Upper lobe of left lung (tissue), 6 donors: ENCODE measurements at regions not wholly inside any gene's neighbourhood (a gene's known extent, or its start where the extent isn't known, plus 50 kb on each side); places are given as distances from the start of the nearest gene placed in this dataset.
A peak's percentile ranks its signal among the peaks of the same experiment; 100 is the strongest.

Experiments
- ATAC-seq, 2 donors: fragments of 200-7000 bp; cut with Tn5 transposase; one replicate each; pipeline ENCODE4 v1.9.1; 2022; ENCODE audit warnings: mild to moderate bottlenecking in 2 of 2, moderate library complexity in 2 of 2; ENCODE audit not compliant: low FRiP score in 2 of 2
- DNase-seq, 2 donors: peaks; one replicate each; pipeline ENCODE4 v3.0.0-alpha.2; 2019 to 2020
- H3K27ac ChIP-seq, 4 donors: fragments of 200-600 bp; sonication (generic); one replicate each; pipeline ENCODE4 v1.5.1; 2016 to 2019
- H3K27me3 ChIP-seq, 4 donors: fragments of 200-600 bp; sonication (generic); one replicate each; pipeline ENCODE4 v1.5.1; 2017 to 2019
- H3K36me3 ChIP-seq, 4 donors: fragments of 200-600 bp; sonication (generic); one replicate each; pipeline ENCODE4 v1.5.1; 2016 to 2019
- H3K4me1 ChIP-seq, 4 donors: fragments of 200-600 bp; sonication (generic); one replicate each; pipeline ENCODE4 v1.5.1; 2018 to 2019
- H3K4me3 ChIP-seq, 4 donors: fragments of 200-600 bp; sonication (generic); one replicate each; pipeline ENCODE4 v1.5.1; 2017 to 2019; ENCODE audit warnings: mild to moderate bottlenecking in 2 of 4, moderate library complexity in 1 of 4
- H3K9me3 ChIP-seq, 4 donors: fragments of 200-600 bp; sonication (generic); one replicate each; pipeline ENCODE4 v1.5.1; 2018 to 2019
- EP300 ChIP-seq, 4 donors: sonication (generic); formaldehyde crosslinking; IDR thresholded peaks; one replicate each; pipeline ENCODE4 v1.5.1; 2017; ENCODE audit warnings: antibody characterized with exemption in 4 of 4, control low read depth in 2 of 4
- POLR2A ChIP-seq, 4 donors: fragments of 450-650 bp; IDR thresholded peaks; one replicate each; pipeline ENCODE4 v1.5.1; 2016 to 2017; ENCODE audit warnings: antibody characterized with exemption in 4 of 4, mild to moderate bottlenecking in 2 of 4
- POLR2AphosphoS5 ChIP-seq, 2 donors: sonication (generic); formaldehyde crosslinking; IDR thresholded peaks; one replicate each; pipeline ENCODE4 v1.5.1; 2017; ENCODE audit warnings: antibody characterized with exemption in 2 of 2
- WGBS, 2 donors: methylation state at CpG; one replicate each; pipeline ENCODE4 v1.1.5; 2017 to 2018; 5-methylcytosine and 5-hydroxymethylcytosine counted together
- small RNA-seq, 4 donors: library from RNA; depleted of rRNA; stranded (forward); fragments of <200 nt; gene quantifications; one replicate each; pipeline ENCODE3, GENCODE V24; 2016
- TF ChIP-seq, protein P1 (sequence below), 6 experiments: fragments of 450-650 bp in 4 of 6; fragments of 200-600 bp in 2 of 6; sonication (generic) in 2 of 6; IDR thresholded peaks; one replicate each; pipeline ENCODE4 v1.5.1; 2016 to 2019; ENCODE audit warnings: antibody characterized with exemption in 6 of 6
- donor health status: DM: no; HTN: no; CAD: no; lungs with moderate emphysema.
- donor health status: DM: no; HTN: yes; CAD: no; lungs with severe emphysema.

DNA sequence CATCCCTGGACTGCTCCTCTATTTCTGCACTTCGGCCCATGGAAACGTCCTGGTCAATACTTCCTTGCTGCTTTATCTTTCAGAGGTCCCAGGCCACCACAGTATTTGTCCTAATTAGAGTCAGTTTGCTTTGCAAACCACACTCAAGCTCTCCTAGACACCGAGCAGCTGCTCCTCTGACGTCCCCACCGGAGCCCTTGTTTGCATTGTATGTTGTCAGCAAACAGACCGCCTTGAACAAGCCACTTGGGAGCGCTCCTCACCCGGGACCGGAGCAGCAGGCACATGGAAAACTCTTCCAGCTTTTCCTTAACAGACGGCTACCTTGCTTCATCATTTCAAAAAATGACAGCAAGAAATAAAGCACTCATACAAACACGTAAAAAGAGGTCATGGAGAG lies 51.5 kb upstream of the GTF3A start:
- ATAC-seq (peak in 1 of 2 donors; percentile 73), DNase-seq (peak in 1 of 2 donors; percentile 76)
- Histone ChIP-seq H3K9me3 (no peaks in the 10 kb centered on the region), H3K36me3 (no peaks in the 10 kb centered on the region), H3K27me3 (no peaks in the 10 kb centered on the region), H3K27ac (no peak overlapping the region), H3K4me1 (peaks cover 2 to 20% (median 4%) of the 10 kb centered on the region in 4 donors), H3K4me3 (no peak overlapping the region)
- TF ChIP-seq, protein P1, sequence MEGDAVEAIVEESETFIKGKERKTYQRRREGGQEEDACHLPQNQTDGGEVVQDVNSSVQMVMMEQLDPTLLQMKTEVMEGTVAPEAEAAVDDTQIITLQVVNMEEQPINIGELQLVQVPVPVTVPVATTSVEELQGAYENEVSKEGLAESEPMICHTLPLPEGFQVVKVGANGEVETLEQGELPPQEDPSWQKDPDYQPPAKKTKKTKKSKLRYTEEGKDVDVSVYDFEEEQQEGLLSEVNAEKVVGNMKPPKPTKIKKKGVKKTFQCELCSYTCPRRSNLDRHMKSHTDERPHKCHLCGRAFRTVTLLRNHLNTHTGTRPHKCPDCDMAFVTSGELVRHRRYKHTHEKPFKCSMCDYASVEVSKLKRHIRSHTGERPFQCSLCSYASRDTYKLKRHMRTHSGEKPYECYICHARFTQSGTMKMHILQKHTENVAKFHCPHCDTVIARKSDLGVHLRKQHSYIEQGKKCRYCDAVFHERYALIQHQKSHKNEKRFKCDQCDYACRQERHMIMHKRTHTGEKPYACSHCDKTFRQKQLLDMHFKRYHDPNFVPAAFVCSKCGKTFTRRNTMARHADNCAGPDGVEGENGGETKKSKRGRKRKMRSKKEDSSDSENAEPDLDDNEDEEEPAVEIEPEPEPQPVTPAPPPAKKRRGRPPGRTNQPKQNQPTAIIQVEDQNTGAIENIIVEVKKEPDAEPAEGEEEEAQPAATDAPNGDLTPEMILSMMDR (IDR thresholded peaks at IDR 0.05), result no peak
- no peak for TF ChIP-seq POLR2AphosphoS5 (IDR thresholded peaks at IDR 0.05)
- TF ChIP-seq POLR2A (IDR thresholded peaks at IDR 0.05), result no peak
- TF ChIP-seq EP300 (IDR thresholded peaks at IDR 0.05), result no peak
- 16 to 19% methylated on average over 11 of the region's 11 CpGs for WGBS, 2 donors

DNA sequence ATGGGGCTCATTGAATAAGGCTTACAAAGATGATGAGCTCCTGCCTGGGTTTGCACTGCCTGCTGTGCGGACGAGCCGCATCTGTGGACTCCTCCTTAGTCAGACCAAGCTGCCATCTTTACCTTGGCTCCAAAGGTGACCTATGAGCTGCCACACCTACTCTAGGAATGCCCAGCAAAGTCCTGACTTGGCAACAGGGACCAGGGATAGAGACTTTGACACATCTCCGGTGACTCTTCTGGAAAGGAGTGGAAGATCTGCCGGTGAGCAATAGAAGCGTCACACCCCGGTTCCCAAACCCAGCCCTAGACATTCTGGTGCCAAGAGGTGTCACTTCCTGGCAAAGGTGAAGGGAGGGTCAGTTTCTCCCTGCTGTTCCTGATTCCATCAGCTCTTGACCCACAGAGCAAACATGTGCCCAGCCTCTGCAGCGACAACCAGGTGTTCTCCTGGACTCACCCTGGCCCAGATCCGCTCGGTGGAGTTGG lies 50.2 kb upstream of the GTF3A start:
- Histone ChIP-seq H3K27me3 (no peaks in the 10 kb centered on the region), H3K9me3 (no peaks in the 10 kb centered on the region), H3K27ac (no peak overlapping the region), H3K4me3 (no peak overlapping the region), H3K4me1 (peaks cover 2 to 20% (median 4%) of the 10 kb centered on the region in 4 donors), H3K36me3 (no peaks in the 10 kb centered on the region)
- 72 to 76% methylated on average over 10 of the region's 10 CpGs for WGBS, 2 donors
- TF ChIP-seq POLR2AphosphoS5 (IDR thresholded peaks at IDR 0.05), result no peak
- TF ChIP-seq, protein P1 (IDR thresholded peaks at IDR 0.05), result no peak
- TF ChIP-seq POLR2A (IDR thresholded peaks at IDR 0.05), result no peak
- no peak for TF ChIP-seq EP300 (IDR thresholded peaks at IDR 0.05)
- ATAC-seq (peak; percentile 3 to 5), DNase-seq (no peak)

Small RNA genes lying in the stretch of these regions (small RNA-seq; reads per million reads assigned to genes)
- gene RNU6-70P, result 0 reads per million in 4 donors
